Activated CD4-positive, alpha-beta T cell treated with anti-CD3 and anti-CD28 coated beads, Interleukin-2, amount 50 U/mL, for 48 hours (primary cell): ENCODE measurements at regions not wholly inside any gene's neighbourhood (a gene's known extent, or its start where the extent isn't known, plus 50 kb on each side); places are given as distances from the start of the nearest gene placed in this dataset.

Source experiments
- DNase-seq, 2 experiments: peaks; one replicate each; pipeline ENCODE4 v3.0.0-alpha.2; 2020

- DNase-seq = no peak
These were observed 99.5 kb downstream of the MAIP1 start for GRCh38 chr2:200054681-200055468.

- no peak for DNase-seq
These were observed 100.7 kb downstream of the MAIP1 start for GRCh38 chr2:200056105-200056504.

GRCh38 chr2:200063155-200063554 lies 107.8 kb downstream of the MAIP1 start:
- no peak for DNase-seq

GRCh38 chr2:200064879-200065278 lies 109.5 kb downstream of the MAIP1 start:
- DNase-seq = no peak

GRCh38 chr2:200065477-200065876 lies 110.1 kb downstream of the MAIP1 start:
- DNase-seq = no peak

GRCh38 chr2:200066417-200066816 lies 111.0 kb downstream of the MAIP1 start:
- no peak for DNase-seq

GRCh38 chr2:200068642-200069041 lies 113.3 kb downstream of the MAIP1 start:
- DNase-seq = no peak

- no peak for DNase-seq
These were observed 121.8 kb downstream of the MAIP1 start for GRCh38 chr2:200077210-200077650.

GRCh38 chr2:200077838-200078237 lies 122.5 kb downstream of the MAIP1 start:
- no peak for DNase-seq

GRCh38 chr2:200079356-200079755 lies 124.0 kb downstream of the MAIP1 start:
- no peak for DNase-seq

GRCh38 chr2:200081236-200081635 lies 125.9 kb downstream of the MAIP1 start:
- DNase-seq = no peak

GRCh38 chr2:200081811-200082210 lies 126.4 kb downstream of the MAIP1 start:
- DNase-seq = no peak

- DNase-seq = no peak
These were observed 128.7 kb downstream of the MAIP1 start for GRCh38 chr2:200084036-200084435.

GRCh38 chr2:200086911-200087310 lies 131.5 kb downstream of the MAIP1 start:
- DNase-seq = no peak

GRCh38 chr2:200087451-200087850 lies 132.1 kb downstream of the MAIP1 start:
- no peak for DNase-seq

GRCh38 chr2:200089040-200089755 lies 133.8 kb downstream of the MAIP1 start:
- no peak for DNase-seq

- DNase-seq = no peak
These were observed 134.4 kb downstream of the MAIP1 start for GRCh38 chr2:200089756-200090109.

- no peak for DNase-seq
These were observed 135.3 kb downstream of the MAIP1 start for GRCh38 chr2:200090683-200091082.

GRCh38 chr2:200091126-200091525 lies 135.7 kb downstream of the MAIP1 start:
- DNase-seq = no peak

- no peak for DNase-seq
These were observed 136.9 kb downstream of the MAIP1 start for GRCh38 chr2:200092235-200092634.

- no peak for DNase-seq
These were observed 140.1 kb downstream of the MAIP1 start for GRCh38 chr2:200095436-200095835.

GRCh38 chr2:200099256-200099655 lies 143.9 kb downstream of the MAIP1 start:
- no peak for DNase-seq

GRCh38 chr2:200100027-200100426 lies 144.6 kb downstream of the MAIP1 start:
- no peak for DNase-seq

GRCh38 chr2:200101922-200102321 lies 146.5 kb downstream of the MAIP1 start:
- DNase-seq = no peak
